GM12874 (cell line): ENCODE measurements at regions not wholly inside any gene's neighbourhood (a gene's known extent, or its start where the extent isn't known, plus 50 kb on each side); places are given as distances from the start of the nearest gene placed in this dataset.

Experiments used
- TF ChIP-seq, protein P1 (sequence below): IDR thresholded peaks from 2 replicates; pipeline ENCODE4 v1.5.1; 2011; ENCODE audit warnings: low read depth, mild to moderate bottlenecking, control low read depth, low read length, moderate library complexity; ENCODE audit not compliant: insufficient read depth

DNA sequence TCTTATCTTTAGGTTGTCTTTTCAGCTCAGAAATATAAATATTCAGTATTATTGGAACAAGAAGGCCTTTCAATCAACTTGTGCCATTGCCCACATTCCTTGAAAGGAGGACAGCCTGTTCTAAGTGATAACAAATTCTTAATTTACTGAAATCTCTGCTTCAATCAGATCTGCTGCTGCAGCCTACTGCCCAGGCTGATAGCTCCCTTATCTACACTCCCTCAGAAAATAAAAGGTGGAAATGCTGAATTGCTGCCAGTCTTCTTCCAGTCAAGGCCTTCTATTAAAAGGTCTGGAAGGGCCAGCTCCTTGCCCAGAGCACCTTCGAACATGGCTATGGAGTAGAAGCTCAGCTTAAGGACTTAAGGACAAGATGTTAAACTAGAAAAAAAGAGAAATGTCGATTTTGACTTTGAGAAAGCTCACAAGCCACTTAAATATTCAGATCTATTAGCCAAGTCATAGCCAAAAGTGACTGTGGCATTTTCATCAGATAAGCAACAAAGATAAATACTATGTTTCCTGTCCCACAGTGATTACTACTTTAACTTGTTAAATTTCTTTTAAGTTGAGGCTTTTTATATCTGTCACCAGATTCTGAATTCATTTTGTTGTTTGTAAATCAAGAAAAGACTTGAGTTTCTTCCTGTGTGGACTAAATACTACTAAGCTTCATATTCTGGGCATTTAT is 480.5 kb upstream of the CBLB start:
- TF ChIP-seq, protein P1, sequence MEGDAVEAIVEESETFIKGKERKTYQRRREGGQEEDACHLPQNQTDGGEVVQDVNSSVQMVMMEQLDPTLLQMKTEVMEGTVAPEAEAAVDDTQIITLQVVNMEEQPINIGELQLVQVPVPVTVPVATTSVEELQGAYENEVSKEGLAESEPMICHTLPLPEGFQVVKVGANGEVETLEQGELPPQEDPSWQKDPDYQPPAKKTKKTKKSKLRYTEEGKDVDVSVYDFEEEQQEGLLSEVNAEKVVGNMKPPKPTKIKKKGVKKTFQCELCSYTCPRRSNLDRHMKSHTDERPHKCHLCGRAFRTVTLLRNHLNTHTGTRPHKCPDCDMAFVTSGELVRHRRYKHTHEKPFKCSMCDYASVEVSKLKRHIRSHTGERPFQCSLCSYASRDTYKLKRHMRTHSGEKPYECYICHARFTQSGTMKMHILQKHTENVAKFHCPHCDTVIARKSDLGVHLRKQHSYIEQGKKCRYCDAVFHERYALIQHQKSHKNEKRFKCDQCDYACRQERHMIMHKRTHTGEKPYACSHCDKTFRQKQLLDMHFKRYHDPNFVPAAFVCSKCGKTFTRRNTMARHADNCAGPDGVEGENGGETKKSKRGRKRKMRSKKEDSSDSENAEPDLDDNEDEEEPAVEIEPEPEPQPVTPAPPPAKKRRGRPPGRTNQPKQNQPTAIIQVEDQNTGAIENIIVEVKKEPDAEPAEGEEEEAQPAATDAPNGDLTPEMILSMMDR: no peak

DNA sequence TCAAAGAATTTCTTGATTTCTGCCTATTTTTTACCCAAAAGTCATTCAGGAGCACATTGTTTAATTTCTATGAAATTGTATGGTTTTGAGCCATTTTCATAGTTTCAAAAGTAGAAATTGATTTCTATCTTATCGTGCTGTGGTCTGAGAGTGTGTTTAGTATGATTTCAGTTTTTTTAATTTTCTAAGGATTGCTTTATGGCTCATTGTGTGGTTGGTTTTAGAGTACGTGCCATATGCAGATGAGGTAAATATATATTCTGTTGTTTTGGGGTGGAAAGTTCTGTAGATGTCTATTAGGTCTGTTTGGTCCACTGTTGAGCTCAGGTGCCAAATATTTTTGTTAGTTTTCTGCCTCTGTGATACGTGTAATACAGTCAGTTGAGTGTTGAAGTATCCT is 487.1 kb upstream of the CBLB start:
- TF ChIP-seq, protein P1: no peak

DNA sequence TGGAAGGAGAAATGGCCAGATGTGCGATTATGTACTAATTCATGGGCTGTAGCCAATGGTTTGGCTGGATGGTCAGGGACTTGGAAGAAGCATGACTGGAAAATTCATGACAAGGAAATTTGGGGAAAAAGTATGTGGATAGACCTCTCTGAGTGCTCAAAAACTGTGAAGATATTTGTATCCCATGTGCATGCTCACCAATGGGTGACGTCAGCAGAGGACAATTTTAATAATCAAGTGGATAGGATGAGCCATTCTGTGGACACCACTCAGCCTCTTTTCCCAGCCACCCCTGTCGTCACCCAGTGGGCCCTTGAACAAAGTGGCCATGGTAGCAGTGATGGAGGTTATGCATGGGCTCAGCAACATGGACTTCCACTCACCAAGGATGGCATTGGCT is 490.9 kb upstream of the CBLB start:
- TF ChIP-seq, protein P1: no peak

DNA sequence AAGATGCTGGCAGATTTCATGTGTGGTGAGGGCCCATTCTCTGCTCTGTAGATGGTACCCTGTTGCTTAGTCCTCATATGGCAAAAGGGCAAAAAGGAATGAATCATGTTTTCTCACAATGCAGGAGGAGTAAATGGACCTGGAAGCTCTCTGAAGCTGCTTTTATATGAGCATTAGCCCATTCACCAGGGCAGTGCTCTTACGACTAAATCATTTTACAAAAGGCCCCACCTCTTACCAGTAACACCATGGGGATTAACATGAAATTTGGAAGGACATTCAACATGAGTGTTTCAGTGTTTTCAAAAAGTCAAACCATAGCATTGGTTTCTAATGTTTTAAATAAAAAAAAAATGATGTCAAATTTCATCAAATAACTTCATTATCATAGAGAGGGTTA is 495.7 kb upstream of the CBLB start:
- TF ChIP-seq, protein P1: no peak

DNA sequence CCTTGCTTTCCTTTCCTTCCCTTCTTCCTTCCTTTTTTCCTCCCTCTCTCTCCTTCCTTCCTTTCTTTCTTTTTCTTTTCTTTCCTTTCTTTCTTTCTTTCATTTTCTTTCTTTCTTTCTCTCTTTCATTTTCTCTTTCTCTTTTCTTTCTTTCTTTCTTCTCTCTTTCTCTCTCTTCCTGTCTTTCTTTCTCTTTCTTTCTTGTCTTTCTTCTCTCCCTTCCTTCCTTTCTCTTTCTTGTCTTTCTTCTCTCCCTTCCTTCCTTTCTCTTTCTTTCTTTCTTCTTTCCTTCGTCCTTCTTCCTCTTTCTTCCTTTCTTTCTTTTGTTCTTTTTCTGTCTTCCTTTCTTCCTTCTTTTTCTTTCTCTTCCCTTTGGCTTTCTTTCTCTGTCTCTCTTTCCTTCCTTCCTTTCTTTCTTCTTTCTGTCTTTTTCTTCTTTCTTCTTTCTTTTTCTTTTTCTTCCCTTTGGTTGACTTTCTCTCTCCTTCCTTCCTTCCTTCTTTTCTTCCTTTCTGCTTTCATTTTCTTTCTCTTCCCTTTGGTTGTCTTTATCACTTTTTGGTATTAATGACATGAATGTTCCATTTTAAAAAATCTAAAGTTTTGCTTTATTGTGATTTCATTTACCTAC is 496.4 kb upstream of the CBLB start:
- TF ChIP-seq, protein P1: no peak

DNA sequence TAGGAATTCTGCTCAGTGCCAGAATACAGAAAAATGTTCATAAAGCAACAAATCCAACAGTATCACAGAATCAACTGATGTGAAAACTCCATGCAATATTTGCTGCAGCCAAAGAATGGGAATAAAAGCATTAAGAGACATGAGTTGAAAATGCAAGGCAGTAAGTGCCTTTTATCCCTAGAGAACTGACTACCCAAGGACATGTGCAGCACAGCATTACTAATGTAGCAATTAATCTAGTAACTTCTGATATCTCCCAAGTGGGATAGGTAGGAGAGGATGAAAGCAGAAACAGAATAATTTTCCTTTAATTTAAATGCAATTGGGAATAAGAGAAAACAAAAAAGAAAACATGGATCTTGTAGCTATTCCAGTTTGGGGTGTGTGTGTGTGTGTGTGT is 497.5 kb upstream of the CBLB start:
- TF ChIP-seq, protein P1: no peak

DNA sequence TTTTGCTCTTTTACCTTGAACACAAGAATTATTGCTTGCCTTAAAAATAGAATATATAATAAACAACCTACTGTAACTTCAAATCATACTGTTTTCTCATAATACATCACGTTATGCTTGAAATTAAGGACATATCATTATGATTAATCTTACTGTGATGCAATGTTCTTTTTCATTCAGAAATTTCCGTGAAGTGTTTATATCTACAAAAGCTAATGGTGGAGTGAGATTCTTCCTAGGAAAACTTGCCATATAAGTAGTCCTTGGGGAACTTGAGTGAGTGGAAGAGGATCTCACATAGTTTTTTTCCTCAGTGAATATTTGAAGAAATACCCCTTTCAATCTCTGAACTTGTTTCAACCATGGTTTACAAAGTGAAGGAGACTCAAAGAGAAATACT is 498.7 kb upstream of the CBLB start:
- TF ChIP-seq, protein P1: no peak
